GM19240 (cell line): ENCODE measurements at regions not wholly inside any gene's neighbourhood (a gene's known extent, or its start where the extent isn't known, plus 50 kb on each side); places are given as distances from the start of the nearest gene placed in this dataset.

Source experiments
- DNase-seq: peaks from one replicate; pipeline ENCODE4 v3.0.0; 2011; ENCODE audit warnings: low spot score; ENCODE audit not compliant: insufficient read length

GRCh38 chr7:52273685-52274610 is 761.5 kb upstream of the POM121L12 start:
- DNase-seq: no peak

DNA sequence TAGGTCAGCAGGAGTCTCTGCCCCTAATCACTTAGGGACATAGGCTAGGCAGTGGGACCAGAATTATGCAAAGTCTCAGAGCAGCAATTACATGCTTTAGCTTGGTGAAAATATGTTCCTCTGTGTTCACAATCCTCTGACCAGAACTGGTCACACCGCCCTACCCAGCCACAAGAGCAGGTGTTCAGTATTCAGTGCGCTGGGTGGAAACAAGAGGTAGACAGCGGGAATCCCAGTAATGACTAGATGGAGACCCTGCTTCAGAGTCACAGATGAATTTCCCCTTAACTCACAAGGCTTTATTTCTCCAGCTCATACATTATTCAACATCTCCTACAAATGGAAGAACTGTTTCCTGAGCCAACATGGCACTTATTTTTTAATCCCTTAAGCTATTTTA is 763.7 kb upstream of the POM121L12 start:
- DNase-seq: no peak

DNA sequence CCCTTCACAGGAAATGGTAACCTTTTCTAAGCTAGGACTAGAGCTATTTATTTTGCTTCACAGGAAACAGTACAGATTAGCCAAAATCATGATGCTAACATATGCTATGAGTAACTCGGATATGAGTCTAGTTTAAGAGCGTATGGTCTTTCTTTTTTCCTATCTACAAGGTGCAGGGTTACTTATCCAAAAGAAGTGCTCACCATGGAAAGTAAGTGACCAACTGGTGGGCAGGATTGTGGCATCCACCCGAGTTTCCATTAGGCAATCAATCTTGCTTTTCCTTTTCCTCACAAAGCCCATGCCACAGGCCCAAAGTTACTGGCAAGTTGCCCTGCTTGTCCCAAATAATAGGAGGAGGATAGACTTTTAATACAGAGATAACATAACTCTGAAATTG is 765.1 kb upstream of the POM121L12 start:
- no peak for DNase-seq

DNA sequence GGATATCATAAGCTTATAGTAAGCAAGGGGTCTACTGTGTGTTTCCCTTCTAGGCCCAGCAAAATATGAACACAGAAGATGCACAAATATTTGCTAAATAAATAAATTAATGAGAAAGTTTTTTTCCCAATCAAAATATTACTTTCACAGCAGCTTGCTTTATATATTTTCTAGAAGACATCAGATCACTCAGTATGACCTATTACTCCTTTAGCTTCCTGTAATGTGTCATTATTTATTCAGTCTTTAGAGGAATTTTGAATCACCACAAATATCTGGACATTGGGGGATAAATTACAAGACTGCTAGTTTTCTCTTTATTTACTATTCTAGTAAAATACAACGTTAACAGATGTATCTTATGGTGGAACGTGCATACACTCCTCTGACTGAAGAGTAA is 765.8 kb upstream of the POM121L12 start:
- no peak for DNase-seq

DNA sequence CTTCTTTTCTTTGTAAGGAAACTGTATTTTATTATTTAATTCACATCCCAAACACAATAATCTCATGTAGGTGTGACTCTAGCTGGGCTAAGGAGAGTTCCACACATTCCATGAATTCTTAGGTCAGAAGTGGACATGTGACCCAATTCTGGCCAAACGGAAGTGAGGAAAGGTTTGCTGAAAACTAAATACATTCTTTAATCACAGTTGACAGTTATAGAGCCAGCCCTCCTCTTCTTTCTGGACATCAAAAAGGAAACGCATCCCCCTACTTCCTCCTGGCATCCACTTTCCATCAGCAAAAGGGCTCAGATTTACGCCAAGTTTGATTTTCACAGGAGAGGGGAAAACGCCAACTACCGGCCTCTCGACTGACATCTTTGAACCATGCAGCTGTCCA is 774.4 kb upstream of the POM121L12 start:
- no peak for DNase-seq

DNA sequence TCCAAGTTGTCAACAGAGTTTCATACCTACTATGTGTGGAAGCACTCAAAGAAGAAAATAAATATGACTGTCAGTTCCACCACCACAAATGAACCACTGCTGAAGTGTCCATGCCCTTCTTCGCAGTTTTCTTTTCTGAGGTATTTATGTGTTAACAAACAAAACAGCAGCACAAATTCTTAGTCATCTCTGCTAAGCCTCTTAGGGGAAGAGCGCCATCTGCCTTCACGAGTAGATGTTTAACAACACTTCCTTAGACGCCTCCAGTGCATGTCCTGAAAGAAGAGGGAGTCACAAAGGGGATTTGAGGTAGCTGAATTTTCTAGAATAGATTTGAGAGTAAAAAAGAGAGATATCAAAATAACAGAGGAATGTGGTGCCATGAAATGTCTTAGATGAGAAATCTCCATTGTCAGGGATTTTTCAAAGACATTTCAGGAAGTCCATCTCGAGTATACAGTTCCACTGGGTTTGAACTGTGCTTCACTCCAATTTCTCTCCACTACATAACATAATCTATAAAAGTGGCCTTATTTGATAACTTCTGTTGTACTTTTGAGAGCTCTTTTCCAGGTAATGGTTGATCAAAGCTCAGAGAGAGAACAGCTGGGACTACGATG is 775.3 kb upstream of the POM121L12 start:
- DNase-seq: no peak

GRCh38 chr7:52257890-52258289 is 777.5 kb upstream of the POM121L12 start:
- no peak for DNase-seq

GRCh38 chr7:52254396-52255010 is 780.9 kb upstream of the POM121L12 start:
- no peak for DNase-seq

DNA sequence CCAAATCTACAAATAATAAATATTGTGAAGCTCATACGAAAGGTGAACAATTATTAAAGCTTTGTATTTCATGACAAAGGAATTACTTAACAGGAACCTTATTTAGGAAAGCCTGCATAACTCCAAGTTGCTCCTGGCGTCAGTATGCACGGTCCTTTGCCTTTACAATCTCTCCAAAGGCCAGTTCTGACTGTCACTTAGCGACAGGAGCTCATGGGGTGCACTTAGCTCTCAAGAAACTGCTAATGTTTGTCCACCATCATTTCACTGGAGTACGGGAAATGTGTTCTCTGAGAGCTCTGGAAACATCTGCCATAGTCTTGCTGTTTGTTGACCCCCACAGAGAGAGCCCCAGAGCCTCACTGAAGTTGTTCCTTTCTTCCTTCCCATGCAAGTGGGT is 781.5 kb upstream of the POM121L12 start:
- DNase-seq: no peak

- no peak for DNase-seq
Measured at GRCh38 chr7:52249741-52250140, 785.7 kb upstream of the POM121L12 start.

- DNase-seq: no peak
Measured at GRCh38 chr7:52247518-52247917, 787.9 kb upstream of the POM121L12 start.

DNA sequence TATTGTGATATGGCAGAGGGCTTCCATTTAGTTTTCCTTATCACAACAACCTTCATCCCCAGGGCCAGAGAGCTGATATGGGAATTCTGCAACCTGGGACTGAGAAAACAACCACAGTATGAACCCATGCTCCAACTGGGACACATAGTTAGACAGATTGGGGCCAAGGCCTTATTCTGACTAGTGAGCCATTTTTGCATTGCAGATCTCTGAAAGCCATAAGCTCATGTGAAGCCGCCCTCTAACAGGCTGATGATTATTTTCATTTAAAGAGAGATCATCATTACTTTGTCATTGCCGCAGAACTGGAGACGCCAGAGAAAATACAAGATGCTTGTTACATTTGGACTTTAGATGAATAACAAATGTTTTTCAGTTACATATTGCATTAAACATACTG is 791.7 kb upstream of the POM121L12 start:
- DNase-seq: no peak

DNA sequence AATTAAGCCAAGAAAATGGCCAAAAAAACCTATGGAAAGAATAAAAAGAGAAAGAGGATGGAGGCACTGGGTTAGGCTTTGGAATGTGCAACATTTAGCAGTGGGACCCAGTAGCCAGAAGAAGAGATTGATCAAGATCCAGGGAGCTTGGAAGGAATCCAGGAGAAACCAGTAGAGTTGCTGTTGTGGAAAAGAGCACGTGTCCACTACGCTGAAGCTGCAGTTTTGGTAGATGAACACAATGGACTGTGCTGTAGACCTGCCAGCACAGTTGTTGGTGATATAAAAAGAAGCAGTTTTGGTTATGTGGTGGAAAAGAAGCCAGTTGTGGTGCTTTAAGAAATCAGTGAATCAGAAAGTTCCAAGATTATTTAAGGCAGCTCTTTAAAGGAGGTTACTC is 802.2 kb upstream of the POM121L12 start:
- DNase-seq: no peak

DNA sequence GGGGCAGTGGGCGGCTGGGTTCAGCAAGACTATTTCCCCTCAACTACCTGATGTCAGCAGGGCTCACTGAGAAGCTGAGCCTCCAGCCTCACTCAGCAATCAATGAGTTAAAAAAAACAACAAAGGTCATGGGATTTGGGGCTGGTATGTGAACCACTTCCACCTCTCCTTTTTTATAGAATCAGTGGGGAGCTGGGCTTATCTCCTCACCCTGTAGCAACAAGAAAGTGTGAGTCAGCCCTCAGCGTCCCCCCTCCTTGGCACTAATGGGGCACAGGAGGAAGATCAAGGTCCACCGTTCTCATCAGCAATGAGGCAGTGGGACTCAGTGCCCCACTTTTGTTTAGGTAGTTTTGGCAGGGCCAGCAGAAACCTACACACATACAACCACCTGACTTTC is 823.5 kb upstream of the POM121L12 start:
- DNase-seq: no peak

- no peak for DNase-seq
Measured at GRCh38 chr7:52209614-52210013, 825.8 kb upstream of the POM121L12 start.

GRCh38 chr7:52197221-52197620 is 838.2 kb upstream of the POM121L12 start:
- no peak for DNase-seq

DNA sequence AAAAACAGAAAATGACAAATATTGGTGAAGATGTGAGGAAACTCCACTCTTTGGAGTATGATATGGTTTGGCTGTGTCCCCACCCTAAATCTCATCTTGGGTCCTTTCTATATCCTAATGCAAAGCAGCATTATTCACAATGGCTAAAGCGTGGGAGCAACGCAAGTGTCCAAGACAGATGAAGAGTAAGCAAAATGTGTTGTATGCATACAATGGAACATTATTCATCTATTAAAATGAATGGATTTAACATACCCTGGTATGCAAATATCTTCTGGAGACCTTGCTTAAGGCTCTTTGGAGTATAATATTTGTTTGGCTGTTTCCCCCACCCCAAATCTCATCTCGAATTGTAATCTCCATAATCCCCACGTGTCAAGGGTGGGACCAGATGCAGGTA is 839.8 kb upstream of the POM121L12 start:
- no peak for DNase-seq

GRCh38 chr7:52189153-52189778 is 846.2 kb upstream of the POM121L12 start:
- no peak for DNase-seq

- no peak for DNase-seq
Measured at GRCh38 chr7:52184006-52184703, 851.3 kb upstream of the POM121L12 start.

GRCh38 chr7:52179934-52180333 is 855.5 kb upstream of the POM121L12 start:
- DNase-seq: no peak

DNA sequence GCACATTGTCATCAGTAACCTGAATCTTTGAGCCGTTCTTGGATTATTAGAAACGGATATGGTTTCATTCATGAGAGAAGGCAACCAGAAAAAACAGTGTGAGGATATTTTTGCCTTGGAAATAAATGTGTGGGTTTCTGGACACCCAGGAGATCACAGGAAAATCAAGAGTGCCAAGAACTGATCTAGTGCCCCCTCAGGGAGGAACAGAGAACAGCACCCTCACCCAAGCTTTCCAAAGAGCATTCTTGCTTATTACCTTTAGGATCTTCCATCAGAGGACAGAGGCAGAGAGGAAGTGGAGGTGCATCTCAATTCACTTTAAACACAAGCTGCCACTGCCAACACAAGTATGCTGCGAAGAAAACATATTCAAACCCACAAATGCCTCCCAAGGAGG is 851.5 kb upstream of the COBL start:
- DNase-seq: no peak
